Stimulated activated naive CD8-positive, alpha-beta T cell treated with anti-CD3 and anti-CD28 coated beads, Interleukin-15, amount 100 ng/mL, for 72 hours (primary cell): ENCODE measurements at regions not wholly inside any gene's neighbourhood (a gene's known extent, or its start where the extent isn't known, plus 50 kb on each side); places are given as distances from the start of the nearest gene placed in this dataset.

Experiments used
- ATAC-seq: fragments of 150-1000 bp; cut with Tn5 transposase; 2 replicates; pipeline ENCODE4 v1.10.0; 2021; ENCODE audit warnings: mild to moderate bottlenecking, moderate library complexity
- DNase-seq, 2 donors: peaks; one replicate each; pipeline ENCODE4 v3.0.0; 2021 to 2022
- H3K27ac Mint-ChIP-seq, 2 donors: one replicate each; pipeline ENCODE4 v1.8.0; 2022; ENCODE audit warnings: mild to moderate bottlenecking in 2 of 2, mixed read lengths in 2 of 2, moderate library complexity in 2 of 2
- H3K27me3 Mint-ChIP-seq: one replicate; pipeline ENCODE4 v1.8.0; 2022; ENCODE audit warnings: mixed read lengths
- H3K4me1 Mint-ChIP-seq: one replicate; pipeline ENCODE4 v1.8.0; 2022; ENCODE audit warnings: mild to moderate bottlenecking, mixed read lengths
- H3K4me3 Mint-ChIP-seq, 2 donors: one replicate each; pipeline ENCODE4 v1.8.0; 2022; ENCODE audit warnings: mild to moderate bottlenecking in 2 of 2, mixed read lengths in 2 of 2, moderate library complexity in 1 of 2
- H3K9me3 Mint-ChIP-seq, 2 donors: one replicate each; pipeline ENCODE4 v1.8.0; 2022; ENCODE audit warnings: mixed read lengths in 2 of 2

GRCh38 chr2:12795851-12796250, 79.1 kb downstream of the TRIB2 start:
- no peak overlapping the region for H3K27ac Mint-ChIP-seq

DNA sequence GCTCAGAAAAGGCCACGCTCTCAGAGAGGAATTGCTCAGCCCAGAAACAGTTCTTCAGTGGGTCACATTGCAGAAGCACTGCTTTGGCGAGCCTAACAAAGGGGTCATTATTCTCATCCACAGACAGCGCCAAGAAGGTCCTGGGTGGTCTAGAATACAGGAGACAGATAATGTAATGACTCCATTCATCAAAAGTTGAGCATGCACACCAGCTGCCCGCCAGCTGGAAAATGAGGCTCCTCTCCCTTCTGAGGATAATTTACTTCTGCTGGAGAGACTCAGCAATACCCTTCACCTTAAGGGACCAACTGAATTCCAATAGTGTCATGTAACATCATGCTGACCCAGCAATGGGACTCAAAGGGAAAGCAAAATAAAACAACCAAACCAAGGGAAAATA, 79.9 kb downstream of the TRIB2 start:
- Mint-ChIP-seq H3K27ac (no peak overlapping the region), H3K27me3 (no peaks in the 10 kb centered on the region), H3K4me1 (peaks cover 13% of the 10 kb centered on the region), H3K4me3 (no peak overlapping the region), H3K9me3 (peaks cover 30% of the 10 kb centered on the region in 2 donors)
- no peak for ATAC-seq
- no peak for DNase-seq

More at GRCh38 chr2:12795851-12796250, 79.1 kb downstream of the TRIB2 start:
- ATAC-seq = no peak
- DNase-seq = no peak
- Mint-ChIP-seq H3K9me3 (peaks cover 22 to 24% of the 10 kb centered on the region in 2 donors), H3K4me1 (peaks cover 13% of the 10 kb centered on the region), H3K4me3 (no peak overlapping the region), H3K27me3 (no peaks in the 10 kb centered on the region)

- H3K27me3 Mint-ChIP-seq = no peaks in the 10 kb centered on the region
- no peak overlapping the region for H3K27ac Mint-ChIP-seq
- DNase-seq (no peak), ATAC-seq (no peak)
- peaks cover 13% of the 10 kb centered on the region for H3K4me1 Mint-ChIP-seq
- H3K9me3 Mint-ChIP-seq = peaks cover 37 to 42% of the 10 kb centered on the region in 2 donors
- no peak overlapping the region for H3K4me3 Mint-ChIP-seq
Measured at GRCh38 chr2:12797815-12798214, 81.1 kb downstream of the TRIB2 start.

DNA sequence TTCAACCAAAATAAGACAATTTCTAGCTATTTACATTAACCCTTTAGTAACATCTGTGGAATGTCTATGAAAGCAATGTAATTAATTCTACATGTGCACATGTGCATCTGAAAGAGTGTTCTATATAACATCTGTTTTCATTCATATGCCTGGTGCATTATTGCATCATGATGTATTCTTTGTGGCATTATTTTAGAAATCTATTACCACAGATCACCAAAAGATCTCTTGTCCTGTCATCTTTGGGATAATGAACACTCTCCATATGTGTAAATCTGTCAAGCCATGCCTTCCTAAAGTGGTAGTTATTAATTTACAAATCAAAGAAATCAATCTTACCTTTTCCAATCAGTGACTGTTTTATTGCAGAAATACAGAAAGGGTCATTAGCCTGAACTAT, 86.9 kb downstream of the TRIB2 start:
- Mint-ChIP-seq H3K4me1 (peaks cover 6% of the 10 kb centered on the region), H3K27me3 (peaks cover 25% of the 10 kb centered on the region), H3K4me3 (no peak overlapping the region), H3K27ac (no peak overlapping the region), H3K9me3 (peaks cover 37 to 43% of the 10 kb centered on the region in 2 donors)
- ATAC-seq = no peak
- DNase-seq = no peak

DNA sequence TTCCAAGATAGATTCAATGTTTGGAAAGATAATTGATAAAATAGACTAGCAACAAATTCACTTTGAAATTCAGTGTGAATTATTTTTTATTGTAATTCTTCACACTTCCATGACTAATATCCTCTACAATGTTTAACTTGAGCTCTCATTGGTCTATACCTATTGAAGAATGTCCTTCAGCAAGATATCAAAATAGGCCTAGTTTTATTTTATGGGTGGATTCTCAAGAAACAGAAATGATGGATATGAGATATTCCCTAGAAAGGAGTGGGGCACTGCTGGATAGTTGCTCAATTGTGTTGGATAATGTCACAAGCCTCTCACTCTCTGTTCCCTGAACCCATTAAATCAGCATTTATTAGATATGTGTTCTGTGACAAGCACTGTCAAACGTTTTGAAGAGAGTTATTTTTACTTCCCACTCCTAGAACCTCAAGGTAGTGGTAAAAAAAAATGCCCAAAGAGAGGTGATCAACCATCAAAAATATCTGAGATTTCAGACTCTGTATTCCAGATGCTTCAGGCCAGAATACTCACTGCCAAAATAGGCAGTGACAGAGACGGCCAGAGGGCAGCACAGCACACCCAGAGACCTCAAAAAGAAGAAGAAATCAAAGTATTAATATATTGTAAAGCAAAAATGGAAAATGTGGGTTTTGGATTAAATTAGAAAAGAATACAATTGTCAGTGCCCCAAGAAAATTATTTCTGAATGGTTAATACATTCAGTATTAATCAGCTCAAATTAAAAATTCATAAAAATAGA, 87.5 kb downstream of the TRIB2 start:
- no peak overlapping the region for H3K27ac Mint-ChIP-seq
- no peak for ATAC-seq

GRCh38 chr2:12805033-12805432, 88.3 kb downstream of the TRIB2 start:
- no peak overlapping the region for H3K4me3 Mint-ChIP-seq
- DNase-seq (no peak), ATAC-seq (no peak)
- H3K9me3 Mint-ChIP-seq = peaks cover 25 to 30% of the 10 kb centered on the region in 2 donors
- H3K27ac Mint-ChIP-seq = no peak overlapping the region
- H3K4me1 Mint-ChIP-seq = peaks cover 5% of the 10 kb centered on the region
- peaks cover 25% of the 10 kb centered on the region for H3K27me3 Mint-ChIP-seq

More for the DNA sequence above, 87.5 kb downstream of the TRIB2 start:
- Mint-ChIP-seq H3K9me3 (peaks cover 31 to 36% of the 10 kb centered on the region in 2 donors), H3K4me3 (no peak overlapping the region), H3K4me1 (peaks cover 5% of the 10 kb centered on the region), H3K27me3 (peaks cover 25% of the 10 kb centered on the region)
- no peak for DNase-seq

DNA sequence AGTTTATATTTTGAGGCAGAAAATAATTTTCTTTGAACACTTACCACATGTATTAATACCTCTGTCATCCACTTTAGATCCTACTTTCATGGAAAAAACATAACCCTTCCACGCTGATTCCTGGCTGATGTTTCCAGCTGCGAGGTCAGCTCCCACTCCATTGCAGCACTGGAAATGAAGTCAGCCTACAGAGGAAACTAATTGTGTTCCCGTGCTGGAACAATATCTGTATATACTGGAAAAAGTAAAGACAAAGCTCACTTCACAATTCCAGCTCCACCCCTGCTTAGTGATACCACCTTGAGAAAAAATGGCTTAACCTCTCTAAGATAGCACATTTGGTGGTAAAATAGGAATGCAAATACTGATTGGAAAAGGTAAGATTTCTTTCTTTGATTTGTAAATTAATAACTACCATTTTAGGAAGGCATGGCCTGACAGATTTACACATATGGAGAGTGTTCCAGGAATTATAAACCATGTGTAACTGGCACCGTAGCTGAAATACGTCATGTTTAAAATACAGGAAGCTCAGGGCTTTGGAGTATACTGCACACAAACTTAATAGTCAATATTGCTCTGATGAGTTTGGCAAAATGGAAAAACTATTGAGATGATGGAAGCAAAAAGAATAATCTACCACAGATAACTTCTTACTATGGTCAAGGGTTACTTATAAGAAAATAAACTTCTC, 90.0 kb downstream of the TRIB2 start:
- Mint-ChIP-seq H3K27me3 (peaks cover 25% of the 10 kb centered on the region), H3K4me3 (no peak overlapping the region)
- ATAC-seq = no peak

GRCh38 chr2:12807907-12808810, 91.4 kb downstream of the TRIB2 start:
- Mint-ChIP-seq H3K4me3 (no peak overlapping the region), H3K4me1 (peaks cover 5% of the 10 kb centered on the region), H3K9me3 (no peaks in the 10 kb centered on the region), H3K27me3 (peaks cover 25% of the 10 kb centered on the region), H3K27ac (no peak overlapping the region)
- DNase-seq = no peak
- no peak for ATAC-seq

More for the DNA sequence above, 90.0 kb downstream of the TRIB2 start:
- Mint-ChIP-seq H3K4me1 (peaks cover 5% of the 10 kb centered on the region), H3K27ac (no peak overlapping the region), H3K9me3 (peaks cover 10 to 13% of the 10 kb centered on the region in 2 donors)
- DNase-seq = no peak

DNA sequence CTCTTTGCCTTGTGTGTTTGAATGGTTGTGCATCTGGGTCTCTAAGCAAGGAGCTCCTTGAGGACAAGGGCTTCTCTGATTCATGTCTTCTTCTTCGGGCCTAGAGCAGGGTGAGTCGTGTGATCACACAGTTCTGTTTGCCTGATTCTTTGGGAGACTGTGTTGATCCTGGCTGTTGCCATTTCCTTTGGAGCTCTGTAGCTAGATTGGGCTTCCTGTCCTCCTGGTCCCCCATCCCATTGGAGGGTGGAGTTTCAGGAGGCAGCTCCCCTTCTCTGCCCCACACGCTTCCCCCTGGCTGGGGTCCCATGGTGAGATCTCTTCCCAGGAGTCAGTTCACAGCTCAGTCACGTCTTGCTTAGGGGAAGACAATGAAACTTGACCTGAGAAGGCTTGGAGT, 92.8 kb downstream of the TRIB2 start:
- ATAC-seq (no peak), DNase-seq (no peak)
- Mint-ChIP-seq H3K4me3 (no peak overlapping the region), H3K27ac (no peak overlapping the region), H3K4me1 (peaks cover 5% of the 10 kb centered on the region), H3K27me3 (peaks cover 25% of the 10 kb centered on the region), H3K9me3 (no peaks in the 10 kb centered on the region)

DNA sequence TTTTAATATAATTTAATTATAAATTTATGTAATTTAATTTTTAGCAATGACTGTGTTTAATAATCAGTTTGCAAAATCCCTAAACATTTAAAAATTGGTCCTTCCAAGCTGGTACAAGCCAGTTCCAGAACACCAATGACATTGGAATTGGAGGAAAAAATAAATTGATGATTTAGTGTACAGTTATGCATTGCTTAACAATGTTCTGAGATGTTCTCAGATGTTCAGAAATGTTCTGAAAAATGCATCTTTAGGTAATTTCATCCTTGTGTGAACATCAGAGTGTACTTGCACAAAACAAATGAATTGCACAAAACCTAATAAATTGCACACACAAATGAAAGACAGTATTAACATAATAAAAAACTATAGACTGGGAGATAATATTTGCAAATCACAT, 95.2 kb downstream of the TRIB2 start:
- H3K27ac Mint-ChIP-seq = no peak overlapping the region
- ATAC-seq = no peak
- peaks cover 14% of the 10 kb centered on the region for H3K4me1 Mint-ChIP-seq
- no peaks in the 10 kb centered on the region for H3K9me3 Mint-ChIP-seq
- no peak for DNase-seq
- H3K27me3 Mint-ChIP-seq = peaks cover 17% of the 10 kb centered on the region
- no peak overlapping the region for H3K4me3 Mint-ChIP-seq

GRCh38 chr2:12813166-12813565, 96.4 kb downstream of the TRIB2 start:
- Mint-ChIP-seq H3K27me3 (peaks cover 5% of the 10 kb centered on the region), H3K4me1 (peaks cover 22% of the 10 kb centered on the region), H3K4me3 (no peak overlapping the region), H3K9me3 (no peaks in the 10 kb centered on the region), H3K27ac (no peak overlapping the region)
- DNase-seq (no peak), ATAC-seq (no peak)

- no peak overlapping the region for H3K4me3 Mint-ChIP-seq
- H3K4me1 Mint-ChIP-seq = peaks cover 30% of the 10 kb centered on the region
- ATAC-seq (peak; percentile 50), DNase-seq (no peak)
- H3K9me3 Mint-ChIP-seq = no peaks in the 10 kb centered on the region
- peaks cover 16% of the 10 kb centered on the region for H3K27me3 Mint-ChIP-seq
- peak overlapping the region in 1 of 2 donors; percentile 67 for H3K27ac Mint-ChIP-seq
Measured at GRCh38 chr2:12816379-12817306, 99.9 kb downstream of the TRIB2 start.

DNA sequence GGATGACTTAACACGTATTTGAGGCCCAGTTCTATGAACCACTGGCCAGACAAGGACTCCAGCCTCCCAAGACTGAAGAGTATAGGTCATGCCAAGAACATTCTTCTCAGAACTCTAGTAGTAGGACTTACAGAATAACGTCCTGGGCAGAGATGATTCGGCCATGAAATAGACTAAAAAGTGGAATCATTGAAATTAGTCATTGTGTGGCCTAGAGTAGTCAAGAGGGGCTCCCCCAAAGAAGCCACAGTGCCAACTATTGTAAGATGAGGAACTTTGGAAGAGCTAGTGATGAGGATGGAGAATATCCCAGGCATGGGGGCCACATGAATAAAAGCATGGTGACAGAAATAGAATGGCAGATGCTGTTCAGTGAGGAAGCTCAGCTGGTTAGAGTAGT, 101.1 kb downstream of the TRIB2 start:
- no peak for DNase-seq
- peaks cover 30% of the 10 kb centered on the region for H3K4me1 Mint-ChIP-seq
- no peaks in the 10 kb centered on the region for H3K9me3 Mint-ChIP-seq
- ATAC-seq = peak; percentile 66
- peaks cover 24% of the 10 kb centered on the region for H3K27me3 Mint-ChIP-seq
- H3K4me3 Mint-ChIP-seq = no peak overlapping the region
- H3K27ac Mint-ChIP-seq = no peak overlapping the region

- Mint-ChIP-seq H3K9me3 (no peaks in the 10 kb centered on the region), H3K27ac (no peak overlapping the region), H3K4me1 (peaks cover 30% of the 10 kb centered on the region), H3K27me3 (peaks cover 29% of the 10 kb centered on the region), H3K4me3 (no peak overlapping the region)
- DNase-seq = no peak
- no peak for ATAC-seq
Measured at GRCh38 chr2:12818416-12819102, 101.8 kb downstream of the TRIB2 start.
